ENCODE measurements at regions not wholly inside any gene's neighbourhood (a gene's known extent, or its start where the extent isn't known, plus 50 kb on each side); places are given as distances from the start of the nearest gene placed in this dataset.

GRCh38 chr10:31741473-31741872, 187.2 kb downstream of the ARHGAP12 start:
- Histone ChIP-seq H3K4me1 (ENCODE audit: low read depth) (no peaks in the 10 kb centered on the region), H3K4me3 (no peak overlapping the region), H3K9me3 (peaks cover 3% of the 10 kb centered on the region), H3K36me3 (ENCODE audit: low read depth) (no peaks in the 10 kb centered on the region)
- TF ChIP-seq CTCF (IDR thresholded peaks at IDR 0.05): no peak
- intact Hi-C loops (cut with DNase I, micrococcal nuclease): no loop called here
- ATAC-seq (no peak), DNase-seq (no peak)

GRCh38 chr10:31739711-31740110, 188.9 kb downstream of the ARHGAP12 start:
- Histone ChIP-seq H3K4me1 (ENCODE audit: low read depth) (no peaks in the 10 kb centered on the region), H3K4me3 (no peak overlapping the region), H3K9me3 (peaks cover 7% of the 10 kb centered on the region), H3K36me3 (ENCODE audit: low read depth) (no peaks in the 10 kb centered on the region)
- intact Hi-C loops (cut with DNase I, micrococcal nuclease): no loop called here
- DNase-seq (no peak), ATAC-seq (no peak)
- no peak for TF ChIP-seq CTCF (IDR thresholded peaks at IDR 0.05)

- TF ChIP-seq CTCF (IDR thresholded peaks at IDR 0.05): no peak
- ATAC-seq: no peak
- no peak overlapping the region for H3K4me3 ChIP-seq
These were observed 189.5 kb downstream of the ARHGAP12 start for GRCh38 chr10:31739146-31739545.

GRCh38 chr10:31731711-31732110, 196.9 kb downstream of the ARHGAP12 start:
- H3K9me3 ChIP-seq: peaks cover 6% of the 10 kb centered on the region
- TF ChIP-seq CTCF (IDR thresholded peaks at IDR 0.05): no peak
- ATAC-seq (no peak), DNase-seq (no peak)
- H3K4me3 ChIP-seq: no peak overlapping the region
- H3K4me1 ChIP-seq (ENCODE audit: low read depth): no peaks in the 10 kb centered on the region
- intact Hi-C loops (cut with DNase I, micrococcal nuclease): no loop called here
- no peaks in the 10 kb centered on the region for H3K36me3 ChIP-seq (ENCODE audit: low read depth)

More at GRCh38 chr10:31739146-31739545, 189.5 kb downstream of the ARHGAP12 start:
- no peaks in the 10 kb centered on the region for H3K36me3 ChIP-seq (ENCODE audit: low read depth)
- intact Hi-C loops (cut with DNase I, micrococcal nuclease): no loop called here
- H3K4me1 ChIP-seq (ENCODE audit: low read depth): no peaks in the 10 kb centered on the region
- no peak for DNase-seq
- peaks cover 7% of the 10 kb centered on the region for H3K9me3 ChIP-seq

GRCh38 chr10:31730776-31731175, 197.9 kb downstream of the ARHGAP12 start:
- no peak for TF ChIP-seq CTCF (IDR thresholded peaks at IDR 0.05)
- no peak for DNase-seq
- no peak overlapping the region for H3K4me3 ChIP-seq
- H3K36me3 ChIP-seq (ENCODE audit: low read depth): no peaks in the 10 kb centered on the region
- intact Hi-C loops (cut with DNase I, micrococcal nuclease): no loop called here
- ATAC-seq: no peak
- H3K9me3 ChIP-seq: no peaks in the 10 kb centered on the region
- H3K4me1 ChIP-seq (ENCODE audit: low read depth): no peaks in the 10 kb centered on the region

- no peak for TF ChIP-seq CTCF (IDR thresholded peaks at IDR 0.05)
- intact Hi-C loops (cut with DNase I, micrococcal nuclease): no loop called here
- no peaks in the 10 kb centered on the region for H3K36me3 ChIP-seq (ENCODE audit: low read depth)
- no peak for DNase-seq
- no peak for ATAC-seq
- H3K4me1 ChIP-seq (ENCODE audit: low read depth): no peaks in the 10 kb centered on the region
- H3K9me3 ChIP-seq: no peaks in the 10 kb centered on the region
- H3K4me3 ChIP-seq: no peak overlapping the region
These were observed 199.9 kb downstream of the ARHGAP12 start for GRCh38 chr10:31728698-31729224.

Data from mucosa of descending colon (tissue), 3 donors.